NCI-H1417 (cell line): ENCODE measurements at regions not wholly inside any gene's neighbourhood (a gene's known extent, or its start where the extent isn't known, plus 50 kb on each side); places are given as distances from the start of the nearest gene placed in this dataset.
"Not testable (repeated sequence)": the region's sequence is repeated elsewhere in the genome, so short reads cannot be mapped to it uniquely, and the experiment has no call there.

ENCODE experiments used
- DNase-seq, 3 experiments: peaks; one replicate each; lab custom pipeline; 2025; lab: John Stamatoyannopoulos, UW

DNA sequence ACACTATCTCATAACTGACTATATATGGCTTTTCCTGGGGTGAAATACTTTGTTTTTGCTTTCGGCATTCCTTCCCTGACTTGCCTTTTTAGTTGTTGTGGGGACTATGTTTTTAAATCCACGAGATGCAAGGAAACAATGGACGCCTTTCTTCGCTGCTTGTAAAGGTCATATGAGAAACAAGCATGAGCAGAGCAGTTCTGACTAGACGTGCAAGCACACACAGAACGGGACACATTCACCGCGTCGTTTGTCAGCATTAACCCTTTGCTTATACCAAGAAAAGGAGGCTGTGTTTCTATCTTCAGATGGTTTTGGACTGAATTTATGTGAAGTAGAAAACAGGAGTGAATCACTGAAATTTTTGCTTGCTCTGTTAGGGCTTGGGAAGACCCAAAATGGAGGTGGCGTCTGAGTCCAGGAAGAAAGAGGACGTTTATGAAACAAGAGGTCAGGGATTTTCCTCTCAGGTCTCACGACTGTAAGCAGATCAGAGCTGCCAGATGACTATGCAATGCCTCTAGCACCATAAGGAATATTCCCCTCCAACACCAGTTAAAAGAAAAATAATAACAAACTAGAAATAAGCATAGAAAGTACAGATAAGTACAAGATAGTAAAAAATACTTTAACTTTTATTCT, 358.9 kb downstream of the DLEU7 start:
- no peak for DNase-seq

DNA sequence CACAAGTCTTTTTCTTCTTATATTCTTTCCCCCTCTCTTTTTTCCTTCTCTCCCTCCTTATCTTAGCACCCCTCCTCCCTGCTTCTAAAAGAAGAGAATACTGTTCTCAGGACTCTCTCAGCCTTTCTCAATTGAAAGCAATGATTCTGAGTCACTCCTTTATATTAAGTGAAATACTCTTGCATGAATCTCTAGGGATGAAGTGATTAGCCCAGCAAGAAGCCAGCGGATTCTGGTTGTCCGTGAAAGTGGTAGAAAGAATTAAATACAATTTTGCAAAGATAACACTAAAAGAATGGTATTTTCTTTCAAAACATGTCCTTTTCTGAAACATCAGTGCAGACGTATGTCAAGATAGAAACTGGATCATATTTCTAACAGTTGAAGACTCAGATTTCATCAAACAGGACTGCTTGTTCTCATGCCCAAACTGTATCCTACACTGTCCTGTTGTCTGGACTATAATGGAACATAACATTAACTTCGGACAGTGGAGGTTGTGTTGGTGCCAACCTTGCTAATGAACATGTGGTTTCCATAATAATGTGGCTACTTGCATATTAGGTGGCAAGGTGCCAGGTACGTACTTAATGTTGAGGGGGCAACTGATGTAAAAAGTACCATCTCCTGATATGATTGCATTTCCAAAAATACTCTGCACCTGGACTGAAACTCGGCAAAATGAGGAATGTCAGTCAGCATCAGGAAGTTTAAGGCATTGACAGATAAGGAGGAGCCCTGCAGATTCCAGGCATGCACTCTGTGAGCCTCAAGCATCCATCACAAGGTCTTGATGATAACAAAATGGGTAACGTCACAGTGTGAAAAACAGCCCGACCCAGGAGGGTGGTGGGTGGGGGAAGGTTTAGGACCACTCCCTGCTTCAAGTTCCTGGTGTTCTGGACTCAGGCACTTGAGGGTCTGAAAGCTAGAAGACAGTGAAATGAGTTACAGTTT, 357.2 kb downstream of the DLEU7 start:
- no peak for DNase-seq

DNA sequence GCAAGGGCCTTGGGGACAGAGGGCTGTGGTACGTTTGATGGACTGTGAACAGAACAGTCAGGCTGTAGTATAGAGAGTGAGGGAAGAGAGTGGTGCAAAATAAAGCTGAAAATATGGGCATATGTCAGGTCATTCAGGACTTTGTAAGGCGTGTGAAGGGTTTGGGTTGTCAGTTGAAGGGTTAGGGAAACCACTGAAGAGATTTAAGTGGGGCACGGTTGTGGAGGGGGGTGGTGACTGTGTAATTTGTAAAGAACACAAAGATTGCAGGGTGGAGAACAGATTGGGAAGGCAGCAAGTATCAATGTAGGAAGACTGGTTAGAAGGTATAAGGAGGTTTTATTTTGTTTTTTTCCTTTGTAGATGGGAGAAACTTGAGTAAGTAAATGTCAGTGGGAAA, 349.8 kb downstream of the DLEU7 start:
- DNase-seq = no peak

GRCh38 chr13:50494138-50494537, 349.4 kb downstream of the DLEU7 start:
- no peak for DNase-seq

DNA sequence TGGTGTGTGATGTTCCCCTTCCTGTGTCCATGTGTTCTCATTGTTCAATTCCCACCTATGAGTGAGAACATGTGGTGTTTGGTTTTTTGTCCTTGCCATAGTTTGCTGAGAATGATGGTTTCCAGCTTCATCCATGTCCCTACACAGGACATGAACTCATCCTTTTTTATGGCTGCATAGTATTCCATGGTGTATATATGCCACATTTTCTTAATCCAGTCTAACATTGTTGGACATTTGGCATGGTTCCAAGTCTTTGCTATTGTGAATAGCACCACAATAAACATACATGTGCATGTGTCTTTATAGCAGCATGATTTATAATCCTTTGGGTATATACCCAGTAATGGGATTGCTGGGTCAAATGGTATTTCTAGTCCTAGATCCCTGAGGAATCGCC, 340.3 kb downstream of the DLEU7 start:
- DNase-seq = not testable (repeated sequence)

DNA sequence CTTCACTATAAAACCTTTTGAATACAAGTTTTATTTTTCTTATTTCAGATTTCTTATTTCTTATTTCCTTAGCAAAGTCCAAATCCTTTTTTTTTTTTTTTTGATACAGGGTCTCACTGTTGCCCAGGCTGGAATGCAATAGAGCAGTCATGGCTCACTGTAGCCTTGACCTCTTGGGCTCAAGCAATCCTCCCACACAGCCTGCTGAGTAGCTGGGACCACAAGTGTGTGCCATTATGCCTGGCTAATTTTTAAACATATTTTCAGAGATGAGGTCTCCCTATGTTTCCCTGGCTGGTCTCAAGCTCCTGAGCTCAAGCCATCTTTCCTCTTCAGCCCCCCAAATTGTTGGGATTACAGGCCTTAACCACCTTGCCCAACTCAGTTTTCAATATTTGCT, 334.3 kb downstream of the DLEU7 start:
- no peak for DNase-seq

- no peak for DNase-seq
Measured at GRCh38 chr13:50509771-50510441, 333.6 kb downstream of the DLEU7 start.

DNA sequence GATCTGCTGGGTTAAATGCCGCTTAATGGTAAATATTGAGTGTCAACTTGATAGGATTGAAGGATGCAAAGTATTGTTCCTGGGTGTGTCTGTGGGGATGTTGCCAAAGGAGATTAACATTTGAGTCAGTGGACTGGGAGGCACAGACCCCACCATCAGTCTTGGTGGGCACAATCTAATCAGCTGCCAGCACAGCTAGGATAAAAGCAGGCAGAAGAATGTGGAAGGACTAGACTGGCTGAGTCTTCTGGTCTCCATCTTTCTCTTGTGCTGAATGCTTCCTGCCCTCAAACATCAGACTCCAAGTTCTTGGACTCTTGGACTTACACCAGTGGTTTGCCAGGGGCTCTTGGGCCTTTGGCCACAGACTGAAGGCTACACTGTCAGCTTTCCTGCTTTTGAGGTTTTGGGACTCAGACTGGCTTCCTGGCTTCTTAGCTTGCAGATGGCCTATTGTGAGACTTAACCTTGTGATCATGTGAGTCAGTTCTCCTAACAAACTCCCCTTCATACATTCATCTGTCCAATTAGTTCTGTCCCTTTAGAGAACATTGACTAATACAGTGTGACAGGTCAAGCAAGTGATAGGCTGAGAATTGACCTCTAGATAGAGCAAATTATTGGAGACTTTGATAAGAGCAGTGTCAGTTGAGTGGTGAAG, 332.5 kb downstream of the DLEU7 start:
- DNase-seq = not testable (repeated sequence)

GRCh38 chr13:50511877-50512341, 331.6 kb downstream of the DLEU7 start:
- DNase-seq = no peak

- DNase-seq = no peak
Measured at GRCh38 chr13:50512474-50513299, 330.8 kb downstream of the DLEU7 start.

GRCh38 chr13:50513300-50513877, 330.1 kb downstream of the DLEU7 start:
- no peak for DNase-seq

GRCh38 chr13:50514249-50514648, 329.2 kb downstream of the DLEU7 start:
- DNase-seq = no peak

GRCh38 chr13:50518131-50518530, 325.4 kb downstream of the DLEU7 start:
- DNase-seq = no peak

- DNase-seq = no peak
Measured at GRCh38 chr13:50518781-50519201, 324.7 kb downstream of the DLEU7 start.

DNA sequence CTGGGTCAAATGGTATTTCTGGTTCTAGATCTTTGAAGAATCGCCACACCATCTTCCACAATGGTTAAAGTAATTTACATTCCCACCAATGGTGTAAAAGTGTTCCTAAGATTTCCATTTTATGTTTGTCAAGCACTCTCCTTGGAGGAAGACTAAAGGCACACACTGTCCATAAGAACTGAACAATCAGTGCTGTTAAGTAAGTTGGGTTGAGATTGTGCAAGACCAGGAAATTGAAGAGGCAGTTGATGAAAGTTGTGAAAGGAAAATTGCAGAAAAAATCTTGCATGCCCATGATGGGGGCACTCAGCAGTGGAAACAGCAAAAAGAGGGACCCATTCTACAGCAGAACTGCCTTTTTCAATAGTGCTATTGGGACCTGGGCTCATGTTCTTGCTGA, 323.6 kb downstream of the DLEU7 start:
- DNase-seq = no peak

DNA sequence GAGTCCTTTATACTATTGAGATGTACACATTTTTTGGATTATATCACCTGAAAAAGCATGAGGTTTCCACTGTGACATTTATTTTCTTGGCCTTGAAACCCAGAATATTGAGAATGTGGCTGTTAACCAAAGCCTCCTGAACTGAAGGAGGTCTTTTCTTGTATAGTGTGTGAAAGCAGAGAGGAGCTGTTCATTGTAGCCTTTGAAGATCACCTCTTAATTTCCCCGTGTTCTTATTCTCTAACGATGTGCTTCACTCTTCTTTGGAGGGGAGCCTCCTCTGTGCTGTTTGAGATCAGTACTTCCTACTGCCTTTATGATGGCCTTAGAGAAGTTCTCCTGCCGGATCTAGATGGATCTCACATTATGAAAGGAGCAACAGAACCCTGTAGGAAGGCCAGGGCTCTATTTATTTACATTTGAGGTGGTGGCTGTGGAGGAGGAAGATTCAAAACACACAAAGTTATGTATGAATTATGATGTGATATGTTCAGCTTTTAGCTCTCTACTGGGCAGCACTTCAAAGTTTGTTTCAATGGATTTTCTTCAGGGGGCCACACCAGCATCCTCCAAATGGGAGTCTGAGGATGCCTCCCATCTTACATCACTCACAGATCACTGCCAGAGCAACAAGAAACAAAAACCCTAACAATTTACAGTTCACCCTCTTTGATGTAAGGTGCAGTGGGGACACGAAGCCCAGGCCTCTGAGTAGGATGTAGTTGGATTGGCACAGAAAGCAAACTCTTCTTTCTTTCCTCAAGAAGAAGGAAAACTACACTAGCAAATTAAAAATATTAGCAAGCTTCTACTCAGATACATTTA, 322.3 kb downstream of the DLEU7 start:
- no peak for DNase-seq

- peak in 1 of 3 experiments; percentile 61 for DNase-seq
Measured at GRCh38 chr13:50521831-50522149, 321.7 kb downstream of the DLEU7 start.

DNA sequence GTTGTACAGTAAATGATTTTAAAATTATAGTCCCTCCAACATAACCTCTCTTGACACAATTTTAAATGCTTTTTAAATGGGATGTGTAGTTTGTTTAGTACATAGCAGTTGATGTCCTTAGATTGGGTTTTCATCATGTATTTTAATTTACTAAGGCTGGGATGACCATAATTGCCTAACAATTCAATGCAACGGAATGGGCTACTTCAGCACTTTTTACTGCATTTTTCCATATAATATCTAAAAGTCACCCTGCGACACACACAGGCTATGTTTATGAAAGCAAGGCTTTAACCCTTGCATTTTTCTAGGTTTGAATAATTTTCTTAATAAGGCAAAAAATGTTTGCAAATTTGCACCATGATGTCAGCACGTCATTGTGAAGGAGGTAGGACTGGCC, 321.0 kb downstream of the DLEU7 start:
- DNase-seq = no peak

DNA sequence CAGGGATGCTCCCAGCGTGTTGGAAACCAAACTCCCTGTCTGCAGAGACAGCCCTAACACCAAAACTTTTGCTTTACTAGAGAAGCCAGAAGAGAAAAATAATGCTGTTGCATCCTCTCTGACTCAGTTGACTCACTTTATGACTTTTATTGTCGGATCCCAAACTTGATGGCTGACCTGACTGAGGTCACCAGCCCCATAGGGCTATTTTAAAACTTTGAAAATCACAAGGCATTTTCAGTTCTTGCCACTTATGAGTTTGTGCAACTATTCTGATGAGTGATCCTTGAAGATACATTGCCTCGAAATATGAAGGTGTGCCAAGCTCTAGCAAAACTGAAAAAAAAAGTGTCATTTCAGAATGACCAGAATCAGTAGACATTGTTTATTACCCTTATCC, 320.2 kb downstream of the DLEU7 start:
- no peak for DNase-seq

DNA sequence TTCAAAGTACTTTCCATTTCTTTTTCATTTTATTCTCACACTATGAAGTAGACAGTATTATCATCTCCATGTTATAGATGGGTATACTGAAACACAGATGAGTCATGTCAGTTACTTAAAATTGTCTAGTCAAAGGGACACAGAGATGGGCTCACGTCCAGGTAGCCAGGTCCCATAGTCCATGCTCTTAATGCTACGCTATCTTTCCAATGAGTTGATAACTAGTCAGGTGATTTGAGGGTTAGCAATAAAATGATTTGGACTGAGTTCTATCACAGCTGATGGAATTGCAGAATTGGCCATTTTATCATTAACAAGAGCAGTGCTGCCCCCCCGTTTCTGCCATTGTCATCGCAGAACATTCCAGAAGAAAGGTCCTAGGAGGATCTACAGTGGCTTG, 318.9 kb downstream of the DLEU7 start:
- no peak for DNase-seq
